ENCODE measurements at regions not wholly inside any gene's neighbourhood (a gene's known extent, or its start where the extent isn't known, plus 50 kb on each side); places are given as distances from the start of the nearest gene placed in this dataset.

DNA sequence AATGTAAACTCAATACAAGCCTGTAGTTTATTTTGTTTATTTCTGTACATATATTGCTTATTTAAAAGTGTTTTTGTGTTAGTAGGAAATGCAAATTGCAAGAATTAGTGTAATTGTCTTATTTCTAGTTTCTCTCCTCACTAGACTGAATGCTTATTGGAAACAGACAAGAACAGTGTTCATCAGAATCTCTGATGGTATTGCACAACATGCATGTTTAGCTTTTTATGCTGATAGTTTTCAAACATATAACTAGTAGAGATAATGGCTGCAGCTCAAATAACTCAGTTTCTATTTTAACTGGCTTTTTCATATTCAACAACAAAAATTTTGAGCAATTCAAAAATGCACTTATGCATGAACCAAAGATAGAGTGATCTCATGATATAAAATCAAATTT, 68.8 kb upstream of the HTR4 start:
- H3K4me3 ChIP-seq (replicated peaks in 1 of 2; ENCODE audit: low read depth in 2 of 2, low read length in 2 of 2) = no peak overlapping the region
- DNase-seq (ENCODE audit: low read depth in 2 of 2) = no peak
- TF ChIP-seq, protein P1, sequence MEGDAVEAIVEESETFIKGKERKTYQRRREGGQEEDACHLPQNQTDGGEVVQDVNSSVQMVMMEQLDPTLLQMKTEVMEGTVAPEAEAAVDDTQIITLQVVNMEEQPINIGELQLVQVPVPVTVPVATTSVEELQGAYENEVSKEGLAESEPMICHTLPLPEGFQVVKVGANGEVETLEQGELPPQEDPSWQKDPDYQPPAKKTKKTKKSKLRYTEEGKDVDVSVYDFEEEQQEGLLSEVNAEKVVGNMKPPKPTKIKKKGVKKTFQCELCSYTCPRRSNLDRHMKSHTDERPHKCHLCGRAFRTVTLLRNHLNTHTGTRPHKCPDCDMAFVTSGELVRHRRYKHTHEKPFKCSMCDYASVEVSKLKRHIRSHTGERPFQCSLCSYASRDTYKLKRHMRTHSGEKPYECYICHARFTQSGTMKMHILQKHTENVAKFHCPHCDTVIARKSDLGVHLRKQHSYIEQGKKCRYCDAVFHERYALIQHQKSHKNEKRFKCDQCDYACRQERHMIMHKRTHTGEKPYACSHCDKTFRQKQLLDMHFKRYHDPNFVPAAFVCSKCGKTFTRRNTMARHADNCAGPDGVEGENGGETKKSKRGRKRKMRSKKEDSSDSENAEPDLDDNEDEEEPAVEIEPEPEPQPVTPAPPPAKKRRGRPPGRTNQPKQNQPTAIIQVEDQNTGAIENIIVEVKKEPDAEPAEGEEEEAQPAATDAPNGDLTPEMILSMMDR (IDR thresholded peaks at IDR 0.05; ENCODE audit: low read depth, low read length) = no peak

DNA sequence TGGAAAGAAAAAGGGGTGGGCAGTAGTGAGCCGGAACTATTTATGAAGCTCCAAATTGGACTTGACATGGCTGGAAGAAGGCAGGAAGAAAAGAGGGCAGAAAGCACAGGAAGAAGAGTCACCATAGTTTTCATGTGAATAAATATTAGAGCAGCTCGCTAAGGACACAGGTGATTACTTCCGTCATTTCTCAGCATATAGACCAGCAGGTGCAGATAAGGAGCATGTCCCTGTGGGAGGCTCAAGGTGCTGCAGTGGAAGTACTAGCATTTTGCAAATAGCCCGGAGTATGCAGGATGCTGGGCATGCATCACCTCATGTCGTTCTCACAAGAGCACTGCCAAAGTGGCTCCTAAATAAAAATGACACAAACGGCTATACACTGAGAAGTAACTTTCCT, 71.3 kb upstream of the HTR4 start:
- H3K4me3 ChIP-seq (replicated peaks in 1 of 2; ENCODE audit: low read depth in 2 of 2, low read length in 2 of 2) = no peak overlapping the region
- TF ChIP-seq, protein P1 (IDR thresholded peaks at IDR 0.05; ENCODE audit: low read depth, low read length) = no peak
- no peak for DNase-seq (ENCODE audit: low read depth in 2 of 2)

DNA sequence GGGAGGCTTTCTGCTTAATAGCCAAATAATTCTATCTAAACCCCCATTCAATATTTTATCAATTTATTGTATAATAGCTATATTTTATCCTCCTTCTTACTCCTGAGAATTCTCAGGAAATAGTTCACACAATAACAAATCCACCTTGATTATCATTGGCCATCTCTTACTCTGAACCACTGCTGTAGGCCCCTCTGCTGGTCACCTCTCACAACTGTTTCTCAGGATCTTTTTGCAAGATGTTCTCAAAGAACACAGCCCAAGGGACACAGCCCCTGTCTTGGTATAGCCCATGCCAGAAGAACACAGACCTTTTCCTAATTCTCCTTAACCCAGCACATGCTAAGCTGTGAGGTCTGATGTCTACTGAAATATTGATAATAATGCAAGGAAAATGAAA, 74.9 kb upstream of the HTR4 start:
- DNase-seq (ENCODE audit: low read depth in 2 of 2) = peak; percentile 24 to 28
- TF ChIP-seq, protein P1 (IDR thresholded peaks at IDR 0.05; ENCODE audit: low read depth, low read length) = peak; percentile 30
- no peak overlapping the region for H3K4me3 ChIP-seq (replicated peaks in 1 of 2; ENCODE audit: low read depth in 2 of 2, low read length in 2 of 2)

DNA sequence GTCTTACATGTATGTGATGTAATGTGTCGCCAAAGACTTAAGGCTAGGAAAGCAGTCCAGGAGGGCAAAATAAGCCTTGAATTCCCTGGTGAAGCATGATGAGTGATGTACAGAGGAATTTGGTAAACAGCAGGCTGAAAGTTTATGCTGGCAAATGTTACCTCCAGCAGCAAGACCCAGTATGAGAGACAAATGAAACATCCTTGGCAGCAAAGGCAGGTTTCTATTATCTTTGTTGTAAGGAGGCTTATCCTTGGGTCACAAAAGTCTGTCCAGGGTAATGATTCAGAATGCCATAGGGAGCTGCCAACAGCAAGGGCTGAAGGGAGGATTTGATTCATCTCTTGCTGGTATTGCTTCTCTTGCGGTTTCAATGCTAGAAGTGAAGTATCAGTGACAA, 75.9 kb upstream of the HTR4 start:
- peak; percentile 52 to 86 for DNase-seq (ENCODE audit: low read depth in 2 of 2)
- TF ChIP-seq, protein P1 (IDR thresholded peaks at IDR 0.05; ENCODE audit: low read depth, low read length) = no peak
- H3K4me3 ChIP-seq (replicated peaks in 1 of 2; ENCODE audit: low read depth in 2 of 2, low read length in 2 of 2) = no peak overlapping the region

DNA sequence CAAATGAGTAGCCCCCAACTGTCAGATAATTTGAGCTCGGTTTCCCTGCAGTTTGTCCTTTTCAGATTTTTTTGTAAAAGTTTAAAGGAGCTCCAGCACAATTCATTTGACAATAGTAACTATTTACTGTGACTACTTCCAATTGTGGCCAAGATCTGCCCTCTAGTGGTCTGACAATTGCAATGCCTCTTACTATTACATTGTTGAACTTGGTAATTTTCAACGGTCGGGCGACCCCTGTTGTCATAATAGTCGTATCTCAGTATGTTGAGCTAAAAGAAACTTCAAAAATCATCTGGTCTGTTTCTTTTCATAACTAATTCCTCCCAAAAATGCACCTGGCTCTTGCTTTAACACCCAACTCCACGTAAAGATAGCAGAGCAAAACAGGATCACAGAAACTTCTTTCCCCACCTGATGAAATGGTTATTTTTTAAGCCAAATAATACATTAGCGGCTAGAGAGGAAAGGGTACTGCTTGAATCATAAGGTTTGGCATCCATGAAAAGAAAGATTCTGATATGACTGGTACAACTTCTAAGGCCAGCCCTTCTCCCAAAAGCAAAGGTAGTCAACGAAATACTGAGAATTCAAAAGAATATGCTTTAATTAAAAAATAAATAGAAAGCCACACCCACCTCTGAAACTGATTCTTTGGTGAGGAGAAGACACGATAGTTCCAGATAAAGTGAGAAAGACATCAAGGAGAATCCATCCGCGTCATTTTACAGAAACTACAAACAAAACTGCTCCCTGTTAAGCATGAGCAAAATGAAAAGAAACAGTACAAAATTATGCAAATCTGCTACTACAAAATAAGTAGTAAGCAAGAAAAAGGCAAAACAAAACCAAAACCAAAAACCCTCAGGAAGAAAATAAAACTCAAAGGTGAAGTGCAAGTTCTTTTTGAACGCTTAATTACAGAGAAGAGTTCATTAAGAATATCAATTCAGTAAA, 76.9 kb upstream of the HTR4 start:
- H3K4me3 ChIP-seq (replicated peaks in 1 of 2; ENCODE audit: low read depth in 2 of 2, low read length in 2 of 2) = peak overlapping the region in 1 of 2 donors; percentile 11
- DNase-seq (ENCODE audit: low read depth in 2 of 2) = peak; percentile 93 to 94
- TF ChIP-seq, protein P1 (IDR thresholded peaks at IDR 0.05; ENCODE audit: low read depth, low read length) = peak; percentile 80

DNA sequence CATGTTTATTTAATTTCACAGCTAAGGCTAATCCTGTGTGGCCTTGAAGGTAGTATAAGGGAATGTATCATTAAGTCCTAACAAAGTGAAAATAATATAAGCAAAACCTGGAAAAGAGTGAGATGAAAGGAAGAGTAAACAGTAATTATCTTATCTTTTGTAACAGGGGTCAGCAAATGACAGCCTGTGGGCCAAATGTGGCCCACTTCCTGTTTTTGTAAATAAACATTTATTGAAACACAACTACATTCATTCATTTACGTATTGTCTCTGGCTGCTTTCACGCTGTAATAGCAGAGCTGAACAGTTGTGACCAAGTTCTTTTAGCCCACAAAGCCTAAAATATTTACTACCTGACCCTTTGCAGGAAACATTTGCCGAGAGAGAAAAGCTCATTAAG, 78.4 kb upstream of the HTR4 start:
- H3K4me3 ChIP-seq (replicated peaks in 1 of 2; ENCODE audit: low read depth in 2 of 2, low read length in 2 of 2) = no peak overlapping the region
- TF ChIP-seq, protein P1 (IDR thresholded peaks at IDR 0.05; ENCODE audit: low read depth, low read length) = no peak
- no peak for DNase-seq (ENCODE audit: low read depth in 2 of 2)

All from cardiac fibroblast (primary cell).